B cell (primary cell): ENCODE measurements at regions not wholly inside any gene's neighbourhood (a gene's known extent, or its start where the extent isn't known, plus 50 kb on each side); places are given as distances from the start of the nearest gene placed in this dataset.

Source experiments
- EZH2 ChIP-seq: IDR thresholded peaks from 2 replicates; pipeline ENCODE4 v1.6.1; 2012; ENCODE audit warnings: borderline replicate concordance, low read depth, mild to moderate bottlenecking, moderate library complexity, low read length; ENCODE audit not compliant: insufficient read depth, poor library complexity, severe bottlenecking
- TF ChIP-seq, protein P1 (sequence below): fragments of 200-600 bp; IDR thresholded peaks from one replicate; pipeline ENCODE4 v1.8.0; 2022; ENCODE audit warnings: antibody characterized with exemption, mild to moderate bottlenecking

GRCh38 chr13:62564770-62565169 is 1149.1 kb upstream of the PCDH20 start:
- TF ChIP-seq, protein P1, sequence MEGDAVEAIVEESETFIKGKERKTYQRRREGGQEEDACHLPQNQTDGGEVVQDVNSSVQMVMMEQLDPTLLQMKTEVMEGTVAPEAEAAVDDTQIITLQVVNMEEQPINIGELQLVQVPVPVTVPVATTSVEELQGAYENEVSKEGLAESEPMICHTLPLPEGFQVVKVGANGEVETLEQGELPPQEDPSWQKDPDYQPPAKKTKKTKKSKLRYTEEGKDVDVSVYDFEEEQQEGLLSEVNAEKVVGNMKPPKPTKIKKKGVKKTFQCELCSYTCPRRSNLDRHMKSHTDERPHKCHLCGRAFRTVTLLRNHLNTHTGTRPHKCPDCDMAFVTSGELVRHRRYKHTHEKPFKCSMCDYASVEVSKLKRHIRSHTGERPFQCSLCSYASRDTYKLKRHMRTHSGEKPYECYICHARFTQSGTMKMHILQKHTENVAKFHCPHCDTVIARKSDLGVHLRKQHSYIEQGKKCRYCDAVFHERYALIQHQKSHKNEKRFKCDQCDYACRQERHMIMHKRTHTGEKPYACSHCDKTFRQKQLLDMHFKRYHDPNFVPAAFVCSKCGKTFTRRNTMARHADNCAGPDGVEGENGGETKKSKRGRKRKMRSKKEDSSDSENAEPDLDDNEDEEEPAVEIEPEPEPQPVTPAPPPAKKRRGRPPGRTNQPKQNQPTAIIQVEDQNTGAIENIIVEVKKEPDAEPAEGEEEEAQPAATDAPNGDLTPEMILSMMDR = no peak
- no peak for TF ChIP-seq EZH2
